Left lung (tissue), 4 donors: ENCODE measurements at regions not wholly inside any gene's neighbourhood (a gene's known extent, or its start where the extent isn't known, plus 50 kb on each side); places are given as distances from the start of the nearest gene placed in this dataset.

Source experiments
- ATAC-seq: fragments of 200-7000 bp; cut with Tn5 transposase; one replicate; pipeline ENCODE4 v1.9.1; 2020; ENCODE audit warnings: moderate library complexity
- DNase-seq, 4 donors: peaks; one replicate each; pipeline ENCODE4 v3.0.0-alpha.2; 2013 to 2020
- H3K27ac ChIP-seq, 2 donors: fragments of 200-600 bp; sonication (generic) in 1 of 2; one replicate each; pipeline versions ENCODE4 v1.5.0 to v1.8.0; 2020 to 2021
- H3K27me3 ChIP-seq, 2 donors: fragments of 200-600 bp; sonication (generic) in 1 of 2; one replicate each; pipeline versions ENCODE4 v1.5.0 to v1.8.0; 2020 to 2021
- H3K36me3 ChIP-seq, 2 donors: fragments of 200-600 bp; sonication (generic) in 1 of 2; one replicate each; pipeline versions ENCODE4 v1.5.0 to v1.8.0; 2020 to 2021
- H3K4me1 ChIP-seq, 2 donors: fragments of 200-600 bp; one replicate each; pipeline ENCODE4 v1.8.0; 2021
- H3K4me3 ChIP-seq, 2 donors: fragments of 200-600 bp; sonication (generic) in 1 of 2; one replicate each; pipeline versions ENCODE4 v1.5.0 to v1.8.0; 2020 to 2021; ENCODE audit warnings: mild to moderate bottlenecking in 1 of 2
- H3K9me3 ChIP-seq, 2 donors: fragments of 200-600 bp; sonication (generic) in 1 of 2; one replicate each; pipeline versions ENCODE4 v1.5.0 to v1.8.0; 2020 to 2021
- CTCF ChIP-seq, 2 donors: fragments of 200-600 bp; sonication (generic) in 1 of 2; IDR thresholded peaks; one replicate each; pipeline versions ENCODE4 v1.5.0 to v1.8.0; 2021; ENCODE audit warnings: antibody characterized with exemption in 2 of 2
- intact Hi-C, 2 donors: fragments of 100-400 bp; cut with DNase I; formaldehyde crosslinking; loops; one replicate each; pipeline versions ENCODE4 v1.11.2 to v1.14.2; 2022
- donor health status: DM: no; HTN: yes; CAD: no.
- donor health status: DM: no; HTN: no; CAD: no.

GRCh38 chr2:191597186-191597751, 80.7 kb upstream of the NABP1 start:
- no peak for DNase-seq
- Histone ChIP-seq H3K4me1 (no peaks in the 10 kb centered on the region), H3K27me3 (no peaks in the 10 kb centered on the region), H3K4me3 (no peak overlapping the region), H3K36me3 (no peaks in the 10 kb centered on the region), H3K9me3 (peaks cover 0 to 2% of the 10 kb centered on the region in 2 donors), H3K27ac (no peak overlapping the region)
- TF ChIP-seq CTCF (IDR thresholded peaks at IDR 0.05): no peak
- no peak for ATAC-seq
- intact Hi-C loops: no loop called here

GRCh38 chr2:191598296-191598695, 79.6 kb upstream of the NABP1 start:
- intact Hi-C loops: no loop called here
- Histone ChIP-seq H3K27ac (no peak overlapping the region), H3K4me1 (no peaks in the 10 kb centered on the region), H3K9me3 (no peaks in the 10 kb centered on the region), H3K27me3 (no peaks in the 10 kb centered on the region), H3K36me3 (no peaks in the 10 kb centered on the region), H3K4me3 (no peak overlapping the region)
- no peak for TF ChIP-seq CTCF (IDR thresholded peaks at IDR 0.05)
- no peak for DNase-seq
- no peak for ATAC-seq

DNA sequence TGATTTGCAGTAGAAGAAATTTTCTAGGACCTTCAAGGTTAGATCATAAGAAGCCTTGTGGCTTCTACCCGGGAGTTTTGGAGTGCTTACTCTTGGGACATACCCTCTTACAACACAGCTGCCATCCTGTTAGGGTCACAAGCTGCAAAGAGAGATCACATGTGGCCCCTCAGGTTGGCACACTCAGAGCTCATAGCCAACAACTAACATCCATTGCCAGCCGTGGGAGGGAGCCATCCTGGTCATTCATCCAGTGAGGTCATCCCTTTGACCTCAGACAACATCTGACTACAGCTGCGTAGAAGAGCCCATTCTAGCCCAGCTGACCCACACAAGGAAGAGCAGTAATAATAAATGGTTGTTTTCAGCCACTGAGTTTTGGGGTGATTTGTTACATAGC, 76.9 kb upstream of the NABP1 start:
- ATAC-seq (peak; percentile 59), DNase-seq (peak in 1 of 4 donors; percentile 62)
- Histone ChIP-seq H3K9me3 (no peaks in the 10 kb centered on the region), H3K27ac (no peak overlapping the region), H3K36me3 (no peaks in the 10 kb centered on the region), H3K27me3 (no peaks in the 10 kb centered on the region), H3K4me1 (no peaks in the 10 kb centered on the region), H3K4me3 (no peak overlapping the region)
- intact Hi-C loops: no loop called here
- TF ChIP-seq CTCF (IDR thresholded peaks at IDR 0.05): no peak

DNA sequence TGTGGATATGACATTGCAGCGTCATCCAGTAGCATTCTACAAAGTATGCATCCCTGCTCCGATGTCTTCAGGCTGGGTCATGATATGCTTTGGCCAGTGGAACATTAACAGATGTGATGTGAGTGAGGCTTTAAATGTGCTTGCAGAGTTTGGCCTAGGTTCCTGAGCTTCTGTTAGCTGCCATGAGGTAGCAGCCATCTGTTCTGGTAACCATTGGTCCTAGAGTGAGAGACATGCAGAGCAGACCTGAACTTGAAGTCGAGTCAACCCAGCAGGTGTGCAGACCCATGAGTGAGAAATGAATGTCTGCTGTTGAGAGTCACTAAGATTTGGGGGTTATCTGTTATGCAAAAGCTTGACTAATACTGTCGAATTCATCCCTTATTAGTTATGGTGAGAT, 73.8 kb upstream of the NABP1 start:
- Histone ChIP-seq H3K9me3 (no peaks in the 10 kb centered on the region), H3K4me3 (no peak overlapping the region), H3K27ac (no peak overlapping the region), H3K36me3 (no peaks in the 10 kb centered on the region), H3K4me1 (no peaks in the 10 kb centered on the region), H3K27me3 (no peaks in the 10 kb centered on the region)
- ATAC-seq: no peak
- intact Hi-C loops: no loop called here
- no peak for DNase-seq
- TF ChIP-seq CTCF (IDR thresholded peaks at IDR 0.05): no peak

DNA sequence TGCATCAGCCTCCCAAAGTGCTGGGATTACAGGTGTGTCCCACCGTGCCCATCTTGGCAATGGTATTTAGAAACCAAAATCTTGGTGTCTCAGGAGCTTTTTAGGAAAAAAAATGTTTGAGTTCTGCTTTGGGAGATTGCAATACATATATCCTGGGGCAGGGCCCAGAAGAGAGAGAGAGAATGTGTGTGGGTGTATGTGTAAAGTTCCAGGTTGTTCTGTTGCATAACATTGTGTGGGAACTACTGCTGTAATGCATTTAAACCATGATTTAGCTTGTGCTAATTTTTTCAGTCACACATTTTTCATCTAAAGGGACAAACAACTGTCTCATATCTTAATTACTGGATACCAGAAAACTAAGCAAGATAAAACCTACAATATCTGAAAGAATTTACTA, 70.8 kb upstream of the NABP1 start:
- H3K36me3 ChIP-seq: no peaks in the 10 kb centered on the region
- ATAC-seq (no peak), DNase-seq (no peak)
- intact Hi-C loops: no loop called here
- no peak for TF ChIP-seq CTCF (IDR thresholded peaks at IDR 0.05)
- no peaks in the 10 kb centered on the region for H3K9me3 ChIP-seq
- H3K27me3 ChIP-seq: no peaks in the 10 kb centered on the region
- H3K27ac ChIP-seq: no peak overlapping the region
- no peak overlapping the region for H3K4me3 ChIP-seq
- H3K4me1 ChIP-seq: peaks cover 0 to 19% of the 10 kb centered on the region in 2 donors
